ENCODE measurements at regions not wholly inside any gene's neighbourhood (a gene's known extent, or its start where the extent isn't known, plus 50 kb on each side); places are given as distances from the start of the nearest gene placed in this dataset.

- H3K9ac ChIP-seq (ENCODE audit: low read length in 5 of 5), result no peak overlapping the region
Observed at GRCh38 chr20:24781418-24781980, 167.6 kb upstream of the CST7 start.

GRCh38 chr20:24782301-24782700 lies 166.8 kb upstream of the CST7 start:
- Histone ChIP-seq H3K9me3 (ENCODE audit: control insufficient read depth in 5 of 5, low read length in 5 of 5) (peaks cover 0 to 6% (median 3%) of the 10 kb centered on the region in 5 donors), H3K27me3 (ENCODE audit: control insufficient read depth in 5 of 5, insufficient read depth in 4 of 5, low read length in 5 of 5) (peaks cover 2 to 12% (median 4%) of the 10 kb centered on the region in 5 donors), H3K9ac (ENCODE audit: low read length in 5 of 5) (no peak overlapping the region), H3K27ac (ENCODE audit: low read depth, low read length) (no peak overlapping the region), H3K4me3 (ENCODE audit: low read depth in 1 of 5, low read length in 5 of 5) (no peak overlapping the region), H3K4me1 (ENCODE audit: control insufficient read depth in 5 of 5, insufficient read depth in 5 of 5, low read length in 5 of 5) (peaks cover 0 to 18% (median 7%) of the 10 kb centered on the region in 5 donors), H3K36me3 (ENCODE audit: control insufficient read depth in 5 of 5, insufficient read depth in 5 of 5, low read length in 5 of 5) (no peaks in the 10 kb centered on the region)

More at GRCh38 chr20:24781418-24781980, 167.6 kb upstream of the CST7 start:
- Histone ChIP-seq H3K9me3 (ENCODE audit: control insufficient read depth in 5 of 5, low read length in 5 of 5) (peaks cover 0 to 7% (median 3%) of the 10 kb centered on the region in 5 donors), H3K27me3 (ENCODE audit: control insufficient read depth in 5 of 5, insufficient read depth in 4 of 5, low read length in 5 of 5) (peaks cover 4 to 12% (median 8%) of the 10 kb centered on the region in 5 donors), H3K36me3 (ENCODE audit: control insufficient read depth in 5 of 5, insufficient read depth in 5 of 5, low read length in 5 of 5) (no peaks in the 10 kb centered on the region), H3K27ac (ENCODE audit: low read depth, low read length) (no peak overlapping the region), H3K4me3 (ENCODE audit: low read depth in 1 of 5, low read length in 5 of 5) (no peak overlapping the region), H3K4me1 (ENCODE audit: control insufficient read depth in 5 of 5, insufficient read depth in 5 of 5, low read length in 5 of 5) (peaks cover 0 to 18% (median 7%) of the 10 kb centered on the region in 5 donors)

GRCh38 chr20:24782801-24783630 lies 166.1 kb upstream of the CST7 start:
- H3K36me3 ChIP-seq (ENCODE audit: control insufficient read depth in 5 of 5, insufficient read depth in 5 of 5, low read length in 5 of 5), result no peaks in the 10 kb centered on the region
- H3K9me3 ChIP-seq (ENCODE audit: control insufficient read depth in 5 of 5, low read length in 5 of 5), result peaks cover 0 to 6% (median 3%) of the 10 kb centered on the region in 5 donors
- H3K27me3 ChIP-seq (ENCODE audit: control insufficient read depth in 5 of 5, insufficient read depth in 4 of 5, low read length in 5 of 5), result peaks cover 2 to 15% (median 4%) of the 10 kb centered on the region in 5 donors
- peaks cover 0 to 18% (median 7%) of the 10 kb centered on the region in 5 donors for H3K4me1 ChIP-seq (ENCODE audit: control insufficient read depth in 5 of 5, insufficient read depth in 5 of 5, low read length in 5 of 5)
- H3K4me3 ChIP-seq (ENCODE audit: low read depth in 1 of 5, low read length in 5 of 5), result no peak overlapping the region
- no peak overlapping the region for H3K9ac ChIP-seq (ENCODE audit: low read length in 5 of 5)
- H3K27ac ChIP-seq (ENCODE audit: low read depth, low read length), result no peak overlapping the region

- Histone ChIP-seq H3K27ac (ENCODE audit: low read depth, low read length) (no peak overlapping the region), H3K4me1 (ENCODE audit: control insufficient read depth in 5 of 5, insufficient read depth in 5 of 5, low read length in 5 of 5) (peaks cover 0 to 13% (median 7%) of the 10 kb centered on the region in 5 donors), H3K9me3 (ENCODE audit: control insufficient read depth in 5 of 5, low read length in 5 of 5) (peaks cover 0 to 6% (median 3%) of the 10 kb centered on the region in 5 donors), H3K27me3 (ENCODE audit: control insufficient read depth in 5 of 5, insufficient read depth in 4 of 5, low read length in 5 of 5) (peaks cover 2 to 12% (median 4%) of the 10 kb centered on the region in 5 donors), H3K4me3 (ENCODE audit: low read depth in 1 of 5, low read length in 5 of 5) (no peak overlapping the region), H3K9ac (ENCODE audit: low read length in 5 of 5) (no peak overlapping the region), H3K36me3 (ENCODE audit: control insufficient read depth in 5 of 5, insufficient read depth in 5 of 5, low read length in 5 of 5) (no peaks in the 10 kb centered on the region)
Observed at GRCh38 chr20:24783631-24784492, 165.2 kb upstream of the CST7 start.

- no peak overlapping the region for H3K4me3 ChIP-seq (ENCODE audit: low read depth in 1 of 5, low read length in 5 of 5)
- peaks cover 0 to 12% (median 4%) of the 10 kb centered on the region in 5 donors for H3K27me3 ChIP-seq (ENCODE audit: control insufficient read depth in 5 of 5, insufficient read depth in 4 of 5, low read length in 5 of 5)
- H3K27ac ChIP-seq (ENCODE audit: low read depth, low read length), result no peak overlapping the region
- no peak overlapping the region for H3K9ac ChIP-seq (ENCODE audit: low read length in 5 of 5)
- H3K9me3 ChIP-seq (ENCODE audit: control insufficient read depth in 5 of 5, low read length in 5 of 5), result peaks cover 0 to 6% (median 3%) of the 10 kb centered on the region in 5 donors
- H3K4me1 ChIP-seq (ENCODE audit: control insufficient read depth in 5 of 5, insufficient read depth in 5 of 5, low read length in 5 of 5), result peaks cover 0 to 16% (median 12%) of the 10 kb centered on the region in 5 donors
- H3K36me3 ChIP-seq (ENCODE audit: control insufficient read depth in 5 of 5, insufficient read depth in 5 of 5, low read length in 5 of 5), result no peaks in the 10 kb centered on the region
Observed at GRCh38 chr20:24784607-24785006, 164.5 kb upstream of the CST7 start.

GRCh38 chr20:24785141-24786110 lies 163.6 kb upstream of the CST7 start:
- Histone ChIP-seq H3K27me3 (ENCODE audit: control insufficient read depth in 5 of 5, insufficient read depth in 4 of 5, low read length in 5 of 5) (peaks cover 0 to 12% (median 4%) of the 10 kb centered on the region in 5 donors), H3K27ac (ENCODE audit: low read depth, low read length) (no peak overlapping the region), H3K9me3 (ENCODE audit: control insufficient read depth in 5 of 5, low read length in 5 of 5) (peaks cover 0 to 6% (median 3%) of the 10 kb centered on the region in 5 donors), H3K4me1 (ENCODE audit: control insufficient read depth in 5 of 5, insufficient read depth in 5 of 5, low read length in 5 of 5) (peaks cover 0 to 20% (median 14%) of the 10 kb centered on the region in 5 donors), H3K9ac (ENCODE audit: low read length in 5 of 5) (no peak overlapping the region), H3K4me3 (ENCODE audit: low read depth in 1 of 5, low read length in 5 of 5) (no peak overlapping the region), H3K36me3 (ENCODE audit: control insufficient read depth in 5 of 5, insufficient read depth in 5 of 5, low read length in 5 of 5) (no peaks in the 10 kb centered on the region)

- H3K27me3 ChIP-seq (ENCODE audit: control insufficient read depth in 5 of 5, insufficient read depth in 4 of 5, low read length in 5 of 5), result peaks cover 0 to 8% (median under 1%) of the 10 kb centered on the region in 5 donors
- H3K9me3 ChIP-seq (ENCODE audit: control insufficient read depth in 5 of 5, low read length in 5 of 5), result peaks cover 0 to 6% (median 3%) of the 10 kb centered on the region in 5 donors
Observed at GRCh38 chr20:24786111-24786495, 163.0 kb upstream of the CST7 start.

GRCh38 chr20:24786646-24787045 lies 162.4 kb upstream of the CST7 start:
- Histone ChIP-seq H3K4me3 (ENCODE audit: low read depth in 1 of 5, low read length in 5 of 5) (no peak overlapping the region), H3K4me1 (ENCODE audit: control insufficient read depth in 5 of 5, insufficient read depth in 5 of 5, low read length in 5 of 5) (peaks cover 0 to 20% (median 14%) of the 10 kb centered on the region in 5 donors), H3K9ac (ENCODE audit: low read length in 5 of 5) (no peak overlapping the region), H3K27me3 (ENCODE audit: control insufficient read depth in 5 of 5, insufficient read depth in 4 of 5, low read length in 5 of 5) (peaks cover 0 to 8% (median 0%) of the 10 kb centered on the region in 5 donors), H3K27ac (ENCODE audit: low read depth, low read length) (no peak overlapping the region), H3K9me3 (ENCODE audit: control insufficient read depth in 5 of 5, low read length in 5 of 5) (peaks cover 0 to 6% (median 3%) of the 10 kb centered on the region in 5 donors), H3K36me3 (ENCODE audit: control insufficient read depth in 5 of 5, insufficient read depth in 5 of 5, low read length in 5 of 5) (no peaks in the 10 kb centered on the region)

More at GRCh38 chr20:24786111-24786495, 163.0 kb upstream of the CST7 start:
- Histone ChIP-seq H3K27ac (ENCODE audit: low read depth, low read length) (no peak overlapping the region), H3K4me3 (ENCODE audit: low read depth in 1 of 5, low read length in 5 of 5) (no peak overlapping the region), H3K36me3 (ENCODE audit: control insufficient read depth in 5 of 5, insufficient read depth in 5 of 5, low read length in 5 of 5) (no peaks in the 10 kb centered on the region), H3K4me1 (ENCODE audit: control insufficient read depth in 5 of 5, insufficient read depth in 5 of 5, low read length in 5 of 5) (peaks cover 0 to 20% (median 14%) of the 10 kb centered on the region in 5 donors), H3K9ac (ENCODE audit: low read length in 5 of 5) (no peak overlapping the region)

GRCh38 chr20:24787071-24787470 lies 162.0 kb upstream of the CST7 start:
- H3K4me1 ChIP-seq (ENCODE audit: control insufficient read depth in 5 of 5, insufficient read depth in 5 of 5, low read length in 5 of 5), result peaks cover 0 to 20% (median 14%) of the 10 kb centered on the region in 5 donors
- peaks cover 0 to 8% (median 0%) of the 10 kb centered on the region in 5 donors for H3K27me3 ChIP-seq (ENCODE audit: control insufficient read depth in 5 of 5, insufficient read depth in 4 of 5, low read length in 5 of 5)
- H3K4me3 ChIP-seq (ENCODE audit: low read depth in 1 of 5, low read length in 5 of 5), result no peak overlapping the region
- no peak overlapping the region for H3K27ac ChIP-seq (ENCODE audit: low read depth, low read length)
- H3K9me3 ChIP-seq (ENCODE audit: control insufficient read depth in 5 of 5, low read length in 5 of 5), result peaks cover 0 to 6% (median 3%) of the 10 kb centered on the region in 5 donors
- H3K9ac ChIP-seq (ENCODE audit: low read length in 5 of 5), result no peak overlapping the region
- no peaks in the 10 kb centered on the region for H3K36me3 ChIP-seq (ENCODE audit: control insufficient read depth in 5 of 5, insufficient read depth in 5 of 5, low read length in 5 of 5)
